GM12878 (cell line): ENCODE measurements at regions not wholly inside any gene's neighbourhood (a gene's known extent, or its start where the extent isn't known, plus 50 kb on each side); places are given as distances from the start of the nearest gene placed in this dataset.

Source experiments
- ATF7 ChIP-seq: fragments of 450-650 bp; IDR thresholded peaks from 2 replicates; pipeline ENCODE4 v1.6.1; 2016; ENCODE audit warnings: low read depth, mild to moderate bottlenecking
- EP300 ChIP-seq, 2 experiments: fragments of 150-350 bp in 1 of 2; IDR thresholded peaks; 2 replicates each; pipeline ENCODE4 v1.6.1; 2011 to 2012; ENCODE audit warnings: low read depth in 2 of 2, low read length in 2 of 2, borderline replicate concordance in 1 of 2, improper control_type of control experiment in 1 of 2, inconsistent platforms in 1 of 2; ENCODE audit not compliant: control insufficient read depth in 1 of 2
- MTA3 ChIP-seq: IDR thresholded peaks from 2 replicates; pipeline ENCODE4 v1.6.1; 2012; ENCODE audit warnings: low read length, inconsistent platforms, borderline replicate concordance
- NFYA ChIP-seq: IDR thresholded peaks from 2 replicates; pipeline ENCODE4 v1.6.1; 2011; ENCODE audit warnings: low read depth, mild to moderate bottlenecking, low read length, improper control_type of control experiment, borderline replicate concordance
- POU2F2 ChIP-seq: IDR thresholded peaks from 3 replicates; pipeline ENCODE4 v1.6.1; 2011; ENCODE audit warnings: low read depth, mild to moderate bottlenecking, low read length, borderline replicate concordance
- SMAD1 ChIP-seq: fragments of 450-650 bp; IDR thresholded peaks from 2 replicates; pipeline ENCODE4 v1.6.1; 2018; ENCODE audit warnings: mild to moderate bottlenecking, low read depth; ENCODE audit not compliant: partially characterized antibody
- SMC3 ChIP-seq: IDR thresholded peaks from 2 replicates; pipeline ENCODE4 v1.6.1; 2011; ENCODE audit warnings: low read length, improper control_type of control experiment, borderline replicate concordance
- SP1 ChIP-seq: IDR thresholded peaks from one replicate; pipeline ENCODE4 v1.6.1; 2011; ENCODE audit warnings: low read depth, low read length
- TCF12 ChIP-seq: IDR thresholded peaks from 2 replicates; pipeline ENCODE4 v1.6.1; 2011; ENCODE audit warnings: low read depth, mild to moderate bottlenecking, low read length

DNA sequence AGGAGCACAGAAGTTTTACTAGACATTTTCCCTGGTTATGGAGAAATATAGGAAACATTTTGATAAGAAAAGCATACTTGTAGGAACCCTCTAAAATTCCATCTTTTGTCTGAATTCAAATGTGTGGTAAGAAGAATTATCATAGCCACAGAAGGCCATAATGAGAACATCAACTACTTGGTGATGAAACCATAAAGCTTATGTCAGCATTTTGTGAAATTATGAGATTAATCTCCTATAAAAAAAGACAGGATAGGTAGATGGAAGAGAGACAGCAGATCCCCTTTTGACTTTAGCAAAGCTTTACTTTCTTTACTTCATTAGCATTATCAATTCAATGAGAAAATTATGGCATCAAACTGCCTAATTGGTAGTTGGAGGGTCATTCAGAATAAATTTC is 697.0 kb downstream of the IGSF11 start:
- TF ChIP-seq NFYA, result no peak
- TF ChIP-seq TCF12, result no peak
- no peak for TF ChIP-seq SMC3
- no peak for TF ChIP-seq POU2F2
- no peak for TF ChIP-seq SMAD1
- no peak for TF ChIP-seq SP1
- no peak for TF ChIP-seq ATF7
- TF ChIP-seq MTA3, result no peak
- no peak for TF ChIP-seq EP300 (IDR thresholded peaks at IDR 0.05; ENCODE audit: borderline replicate concordance in 1 of 2, control insufficient read depth in 1 of 2, low read depth in 2 of 2, low read length in 2 of 2)
